ENCODE measurements at regions not wholly inside any gene's neighbourhood (a gene's known extent, or its start where the extent isn't known, plus 50 kb on each side); places are given as distances from the start of the nearest gene placed in this dataset.

DNA sequence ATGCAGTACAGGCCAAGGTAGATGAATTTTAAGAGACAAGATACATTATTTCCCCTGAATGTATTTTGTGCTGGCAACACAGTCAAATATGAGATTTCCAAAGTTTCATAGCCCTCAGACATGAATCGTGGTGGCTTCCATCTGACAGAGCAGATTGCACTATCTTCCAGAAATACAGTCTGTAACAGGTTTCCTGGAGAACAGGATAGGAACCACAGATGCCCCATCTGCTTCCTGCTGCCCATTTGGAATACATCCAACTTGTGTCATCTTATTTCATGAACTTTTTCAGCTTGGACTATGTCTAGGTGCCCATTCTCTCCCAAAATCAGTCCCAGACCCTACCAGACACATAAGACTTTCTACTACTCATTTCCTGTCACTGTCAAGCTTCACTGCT is 426.0 kb downstream of the KIF16B start:
- TF ChIP-seq, protein P1, sequence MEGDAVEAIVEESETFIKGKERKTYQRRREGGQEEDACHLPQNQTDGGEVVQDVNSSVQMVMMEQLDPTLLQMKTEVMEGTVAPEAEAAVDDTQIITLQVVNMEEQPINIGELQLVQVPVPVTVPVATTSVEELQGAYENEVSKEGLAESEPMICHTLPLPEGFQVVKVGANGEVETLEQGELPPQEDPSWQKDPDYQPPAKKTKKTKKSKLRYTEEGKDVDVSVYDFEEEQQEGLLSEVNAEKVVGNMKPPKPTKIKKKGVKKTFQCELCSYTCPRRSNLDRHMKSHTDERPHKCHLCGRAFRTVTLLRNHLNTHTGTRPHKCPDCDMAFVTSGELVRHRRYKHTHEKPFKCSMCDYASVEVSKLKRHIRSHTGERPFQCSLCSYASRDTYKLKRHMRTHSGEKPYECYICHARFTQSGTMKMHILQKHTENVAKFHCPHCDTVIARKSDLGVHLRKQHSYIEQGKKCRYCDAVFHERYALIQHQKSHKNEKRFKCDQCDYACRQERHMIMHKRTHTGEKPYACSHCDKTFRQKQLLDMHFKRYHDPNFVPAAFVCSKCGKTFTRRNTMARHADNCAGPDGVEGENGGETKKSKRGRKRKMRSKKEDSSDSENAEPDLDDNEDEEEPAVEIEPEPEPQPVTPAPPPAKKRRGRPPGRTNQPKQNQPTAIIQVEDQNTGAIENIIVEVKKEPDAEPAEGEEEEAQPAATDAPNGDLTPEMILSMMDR (conservative IDR thresholded peaks at IDR 0.05), result no peak
- Mint-ChIP-seq H3K36me3 (no peaks in the 10 kb centered on the region), H3K4me3 (no peak overlapping the region), H3K4me1 (ENCODE audit: unreplicated experiment) (no peaks in the 10 kb centered on the region), H3K27ac (no peak overlapping the region), H3K27me3 (no peaks in the 10 kb centered on the region), H3K9me3 (no peaks in the 10 kb centered on the region)
- DNase-seq (ENCODE audit: extremely low spot score, unreplicated experiment), result no peak

DNA sequence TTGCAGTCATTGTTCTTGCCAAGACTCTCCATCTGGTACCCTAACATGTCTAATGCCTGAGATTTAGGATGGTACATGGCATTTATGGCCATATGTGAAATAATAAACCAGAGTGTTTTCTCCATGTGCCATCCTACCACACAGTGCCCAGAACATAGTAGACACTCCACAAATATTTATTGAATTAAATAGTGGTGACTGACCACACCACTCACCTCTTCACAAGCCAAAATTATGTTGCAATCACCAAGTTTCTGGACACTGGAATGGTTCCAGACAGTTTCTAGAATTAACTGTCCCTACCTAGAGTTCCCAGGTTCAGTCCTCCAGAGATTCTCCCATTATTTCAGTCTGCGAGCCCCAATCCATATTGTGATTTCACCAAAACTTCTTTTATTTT is 427.3 kb downstream of the KIF16B start:
- no peaks in the 10 kb centered on the region for H3K4me1 Mint-ChIP-seq (ENCODE audit: unreplicated experiment)
- H3K36me3 Mint-ChIP-seq, result no peaks in the 10 kb centered on the region
- H3K27ac Mint-ChIP-seq, result no peak overlapping the region
- no peak overlapping the region for H3K4me3 Mint-ChIP-seq
- no peaks in the 10 kb centered on the region for H3K9me3 Mint-ChIP-seq
- TF ChIP-seq, protein P1 (conservative IDR thresholded peaks at IDR 0.05), result no peak
- no peaks in the 10 kb centered on the region for H3K27me3 Mint-ChIP-seq
- no peak for DNase-seq (ENCODE audit: extremely low spot score, unreplicated experiment)

DNA sequence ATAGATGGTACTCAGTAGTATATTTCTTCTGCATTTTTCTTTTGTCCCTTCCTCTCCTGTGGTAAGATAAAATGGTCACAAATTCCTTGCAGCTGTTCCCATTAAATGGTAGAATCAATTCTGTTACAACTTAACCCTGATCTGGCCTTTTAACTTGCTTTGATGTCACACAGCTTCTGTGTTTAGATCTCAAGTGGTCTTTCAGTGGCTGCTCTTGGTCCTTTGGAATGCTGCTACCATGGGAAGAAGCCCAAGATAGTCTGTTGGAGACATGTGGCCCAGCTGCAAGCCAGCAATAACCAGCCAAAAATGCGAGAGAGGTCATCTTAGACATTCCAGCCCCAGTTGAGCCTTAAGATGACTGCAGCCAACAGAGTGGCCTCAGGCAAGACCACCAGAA is 429.7 kb downstream of the KIF16B start:
- H3K4me3 Mint-ChIP-seq, result no peak overlapping the region
- no peak overlapping the region for H3K27ac Mint-ChIP-seq
- TF ChIP-seq, protein P1 (conservative IDR thresholded peaks at IDR 0.05), result no peak
- no peak for DNase-seq (ENCODE audit: extremely low spot score, unreplicated experiment)
- H3K36me3 Mint-ChIP-seq, result no peaks in the 10 kb centered on the region
- H3K9me3 Mint-ChIP-seq, result no peaks in the 10 kb centered on the region
- no peaks in the 10 kb centered on the region for H3K4me1 Mint-ChIP-seq (ENCODE audit: unreplicated experiment)
- H3K27me3 Mint-ChIP-seq, result no peaks in the 10 kb centered on the region

DNA sequence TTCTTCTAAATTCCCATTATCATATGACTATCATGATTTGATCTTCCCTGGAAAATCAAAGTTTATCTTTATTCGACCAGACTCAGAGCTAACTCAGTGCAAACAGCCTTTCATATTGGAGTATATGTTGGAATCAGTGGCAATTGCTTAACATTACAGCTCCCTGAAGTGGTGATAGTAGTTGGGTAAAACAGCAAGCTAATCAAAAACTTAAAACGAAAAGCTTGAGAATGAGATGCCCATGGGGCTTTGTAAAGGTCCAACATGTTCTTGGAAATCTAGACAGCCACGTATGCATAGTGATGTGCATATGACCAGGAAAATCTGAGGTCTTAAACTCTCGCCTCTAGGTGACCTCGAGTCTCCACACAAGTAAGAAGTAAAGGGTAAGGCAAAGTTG is 437.6 kb downstream of the KIF16B start:
- Mint-ChIP-seq H3K4me3 (no peak overlapping the region), H3K27me3 (no peaks in the 10 kb centered on the region), H3K4me1 (ENCODE audit: unreplicated experiment) (no peaks in the 10 kb centered on the region), H3K9me3 (peaks cover 9% of the 10 kb centered on the region), H3K36me3 (no peaks in the 10 kb centered on the region), H3K27ac (no peak overlapping the region)
- DNase-seq (ENCODE audit: extremely low spot score, unreplicated experiment), result no peak
- TF ChIP-seq, protein P1 (conservative IDR thresholded peaks at IDR 0.05), result no peak

DNA sequence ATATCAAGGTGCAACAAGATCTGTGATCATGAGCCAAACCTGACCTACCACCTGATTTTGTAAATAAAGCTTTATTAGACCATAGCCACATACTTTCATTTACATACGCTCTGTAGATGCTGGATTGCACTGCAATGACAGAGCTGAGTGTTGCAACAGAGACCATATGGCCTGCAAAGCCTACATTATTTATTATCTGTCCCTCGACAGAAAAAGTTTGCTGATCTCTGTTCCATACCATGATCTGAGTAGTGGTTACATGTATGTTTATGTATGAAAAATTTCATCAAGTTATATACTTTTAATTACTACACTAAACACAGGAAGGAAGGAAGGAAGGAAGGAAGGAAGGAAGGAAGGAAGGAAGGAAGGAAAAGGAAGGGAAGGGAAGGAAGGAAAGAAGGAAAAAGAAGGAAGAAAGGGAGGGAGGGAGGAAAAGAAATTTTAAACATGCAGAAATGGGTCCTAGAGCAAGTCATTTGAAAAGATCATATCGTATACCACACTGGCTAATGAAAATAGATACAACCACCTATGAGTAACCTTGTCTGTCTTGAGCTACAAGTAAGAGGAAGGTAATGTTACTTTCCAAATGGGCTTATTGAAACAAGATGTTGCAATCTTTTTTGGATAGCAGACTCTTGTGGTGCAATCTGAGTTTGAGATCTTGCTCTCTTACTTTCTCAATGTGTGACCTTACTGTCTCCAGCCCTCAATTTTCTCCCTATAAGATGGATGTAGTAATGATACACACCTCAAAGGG is 441.0 kb downstream of the KIF16B start:
- no peak for DNase-seq (ENCODE audit: extremely low spot score, unreplicated experiment)
- Mint-ChIP-seq H3K9me3 (peaks cover 15% of the 10 kb centered on the region), H3K27ac (no peak overlapping the region), H3K36me3 (peaks cover 4% of the 10 kb centered on the region), H3K4me1 (ENCODE audit: unreplicated experiment) (no peaks in the 10 kb centered on the region), H3K4me3 (no peak overlapping the region), H3K27me3 (no peaks in the 10 kb centered on the region)
- TF ChIP-seq, protein P1 (conservative IDR thresholded peaks at IDR 0.05), result no peak
